Ecto neural progenitor cell (in vitro differentiated cells): ENCODE measurements at regions not wholly inside any gene's neighbourhood (a gene's known extent, or its start where the extent isn't known, plus 50 kb on each side); places are given as distances from the start of the nearest gene placed in this dataset.

Source experiments
- DNase-seq: peaks from one replicate; pipeline ENCODE4 v3.0.0-alpha.2; 2018; ENCODE audit warnings: low spot score

DNA sequence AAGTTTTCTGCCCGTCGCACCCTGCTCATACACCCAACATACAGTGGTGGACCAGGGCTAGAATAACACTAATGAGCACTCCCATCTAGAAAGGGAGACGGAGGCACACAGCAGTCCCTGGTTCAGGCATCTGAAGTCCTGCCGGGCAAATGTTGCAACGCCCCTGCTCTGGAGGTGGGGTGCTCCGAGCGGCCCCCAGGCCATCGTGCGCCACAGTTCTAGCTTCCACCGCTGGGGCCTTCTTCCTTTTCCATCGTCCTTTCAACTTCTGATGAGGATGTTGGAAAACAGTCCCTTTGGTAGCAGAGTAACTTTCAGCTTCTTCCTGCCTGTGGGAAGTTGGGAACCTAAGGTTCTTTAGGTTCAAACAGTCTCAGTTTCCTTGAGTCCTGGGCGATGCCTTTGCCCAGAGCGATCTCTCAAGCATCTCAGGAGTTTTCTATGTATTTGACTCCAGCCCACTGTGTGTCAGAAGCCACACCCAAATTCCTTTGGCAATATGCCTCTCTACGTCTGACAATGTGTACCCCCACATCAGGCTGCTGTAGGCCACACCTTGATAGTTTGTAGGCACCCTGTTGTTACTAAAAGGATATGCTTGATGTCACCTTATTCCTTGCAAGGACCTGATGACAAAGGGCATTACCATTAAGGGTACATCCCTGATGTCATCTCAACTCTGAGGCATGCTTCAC lies 258.8 kb downstream of the GLI2 start:
- peak; percentile 25 for DNase-seq

DNA sequence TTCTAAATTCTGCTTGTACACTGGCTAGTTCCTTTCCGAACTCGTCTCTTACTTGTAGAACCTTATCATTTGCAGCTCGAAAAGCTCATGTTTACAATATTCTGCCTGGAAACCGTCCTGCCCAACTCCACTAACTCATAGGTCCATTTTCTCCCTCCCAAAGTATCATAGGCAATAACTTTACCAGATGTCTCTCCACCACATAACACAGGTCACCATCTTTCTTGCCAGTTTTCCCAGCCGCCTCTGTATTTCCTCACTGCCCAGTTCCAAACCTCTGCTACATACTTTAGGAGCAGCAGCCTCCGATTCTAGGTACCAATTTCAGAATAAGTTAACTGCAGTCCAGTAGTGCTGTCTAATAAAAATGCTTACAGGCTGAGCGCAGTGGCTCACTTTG lies 259.5 kb downstream of the GLI2 start:
- DNase-seq, result peak; percentile 19

DNA sequence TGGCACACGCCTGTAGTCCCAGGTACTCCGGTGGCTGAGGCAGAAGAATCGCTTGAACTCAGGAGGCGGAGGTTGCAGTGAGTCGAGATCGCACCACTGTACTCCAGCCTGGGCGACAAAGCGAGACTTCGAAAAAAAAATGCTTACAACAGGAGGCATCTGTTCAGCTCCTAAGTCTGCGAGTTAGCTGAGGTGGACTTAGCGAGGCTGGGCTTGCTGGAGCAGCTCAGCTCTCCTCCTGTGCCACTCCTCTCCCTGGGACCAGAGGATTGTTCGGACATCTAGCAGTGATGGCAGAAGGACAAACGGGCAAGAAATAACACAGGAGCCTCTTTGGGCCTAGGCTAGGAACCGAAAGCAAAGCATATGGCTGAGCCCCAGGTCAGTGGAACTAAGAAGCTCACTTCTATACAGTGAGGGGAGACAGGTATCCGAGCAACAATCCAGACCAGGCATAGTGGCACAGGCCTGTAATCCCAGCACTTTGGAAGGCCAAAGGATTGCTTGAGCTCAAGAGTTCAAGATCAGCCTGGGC lies 260.1 kb downstream of the GLI2 start:
- peak; percentile 31 for DNase-seq

DNA sequence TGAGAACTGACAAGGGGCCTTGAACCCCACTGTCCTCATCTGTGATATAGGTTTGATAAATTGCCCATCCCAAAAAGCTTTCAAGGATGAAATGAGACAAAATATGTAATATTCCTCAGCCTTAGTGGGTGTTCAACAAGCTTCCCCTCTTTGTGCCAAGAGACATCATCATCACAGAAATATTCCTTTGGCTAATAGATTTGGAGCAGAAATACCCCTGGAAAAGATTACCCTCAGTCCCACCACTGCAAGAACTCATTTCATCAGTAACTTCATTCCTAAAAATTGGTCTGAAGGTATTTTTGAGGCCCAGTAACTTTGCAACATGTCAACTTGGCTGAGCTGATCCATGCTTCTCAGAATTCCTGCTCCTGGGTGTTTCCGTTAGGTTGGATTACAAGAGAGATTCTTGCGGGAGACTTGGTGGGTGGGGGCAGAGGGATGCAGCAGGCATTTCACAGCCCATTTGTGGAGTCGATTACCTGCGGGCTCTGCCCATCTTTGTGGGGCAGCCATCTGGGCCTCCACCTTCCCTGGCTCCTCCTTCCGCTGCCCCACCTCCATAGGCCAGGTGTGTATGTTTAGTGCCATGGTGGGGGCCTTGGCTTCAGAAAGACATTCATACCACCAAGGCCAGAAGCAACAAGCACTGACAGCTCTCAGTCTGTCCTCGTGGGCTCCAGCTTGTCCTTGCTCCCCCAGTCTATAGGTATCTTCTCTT lies 263.9 kb downstream of the GLI2 start:
- DNase-seq, result no peak

DNA sequence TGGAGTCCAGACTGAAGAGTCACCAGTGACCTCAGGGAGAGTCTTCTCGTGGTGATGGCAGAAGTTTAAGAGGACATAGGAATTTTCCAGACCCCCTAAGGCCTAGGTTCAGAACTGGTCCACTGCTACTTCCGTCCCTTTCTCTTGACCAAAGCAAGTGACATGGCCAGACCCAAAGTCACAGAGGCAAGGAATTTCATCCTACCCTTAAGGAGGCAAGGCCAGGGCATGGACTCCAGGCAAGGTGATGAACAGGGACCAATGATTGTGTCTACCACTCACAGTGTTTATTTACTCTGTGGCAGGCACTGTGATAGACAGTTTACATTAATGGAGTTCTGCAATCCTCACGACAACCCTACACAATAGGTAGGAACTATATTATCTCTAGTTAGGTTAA lies 265.1 kb downstream of the GLI2 start:
- no peak for DNase-seq

DNA sequence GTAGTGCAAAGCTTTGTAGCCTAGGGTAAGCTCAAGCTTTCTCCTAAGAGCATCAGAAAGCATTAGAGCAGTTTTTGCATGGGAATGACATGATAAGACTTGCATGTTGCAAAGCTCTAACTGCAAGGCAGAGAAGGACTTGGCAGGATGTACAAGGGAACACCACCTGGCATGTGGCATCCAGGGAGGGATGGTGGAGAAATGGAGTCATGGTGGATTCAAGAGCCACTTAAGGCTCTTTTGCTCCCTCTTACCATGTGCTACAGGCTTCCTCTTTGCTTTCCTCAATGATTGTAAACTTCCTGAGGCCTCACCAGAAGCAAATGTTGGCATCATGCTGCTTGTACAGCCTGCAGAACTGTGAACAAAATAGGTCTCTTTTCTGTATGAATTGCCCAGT lies 266.0 kb downstream of the GLI2 start:
- no peak for DNase-seq

DNA sequence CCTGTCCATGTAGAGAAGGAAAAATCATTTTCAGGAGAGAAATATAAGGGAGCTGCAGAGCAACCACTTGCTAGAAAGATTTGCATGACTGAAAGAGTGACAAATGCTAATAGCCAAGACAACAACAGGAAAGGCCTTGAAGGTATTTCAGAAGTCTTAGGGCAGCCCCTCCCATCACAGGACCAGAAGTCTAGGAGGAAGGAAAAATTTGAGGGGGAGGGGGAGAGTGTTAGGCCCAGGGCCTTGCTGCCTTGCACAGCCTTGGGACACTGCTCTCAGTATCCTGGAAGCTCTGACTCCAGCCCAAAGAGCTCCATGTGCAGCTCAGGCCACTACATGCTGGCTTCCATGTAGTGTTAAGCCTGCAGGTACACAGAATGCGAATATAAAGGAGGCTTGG lies 266.9 kb downstream of the GLI2 start:
- no peak for DNase-seq

DNA sequence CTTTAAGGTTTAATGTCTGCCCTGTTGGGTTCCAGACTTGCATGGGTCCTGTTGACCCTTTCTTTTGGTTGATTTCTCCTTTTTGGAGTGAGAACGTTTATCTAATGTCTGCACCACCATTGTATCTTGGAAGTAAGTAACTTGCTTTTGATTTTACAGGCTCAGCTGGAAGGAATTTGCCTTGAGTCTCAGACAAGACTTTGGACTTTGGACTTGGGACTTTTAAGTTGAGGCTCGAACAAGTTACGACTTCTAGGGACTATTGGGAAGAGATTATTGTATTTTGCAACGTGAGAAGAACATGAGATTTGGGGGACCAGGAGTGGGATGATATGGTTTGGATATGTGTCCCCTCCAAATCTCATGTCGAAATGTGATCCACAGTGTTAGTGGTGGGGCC lies 267.7 kb downstream of the GLI2 start:
- DNase-seq, result no peak

DNA sequence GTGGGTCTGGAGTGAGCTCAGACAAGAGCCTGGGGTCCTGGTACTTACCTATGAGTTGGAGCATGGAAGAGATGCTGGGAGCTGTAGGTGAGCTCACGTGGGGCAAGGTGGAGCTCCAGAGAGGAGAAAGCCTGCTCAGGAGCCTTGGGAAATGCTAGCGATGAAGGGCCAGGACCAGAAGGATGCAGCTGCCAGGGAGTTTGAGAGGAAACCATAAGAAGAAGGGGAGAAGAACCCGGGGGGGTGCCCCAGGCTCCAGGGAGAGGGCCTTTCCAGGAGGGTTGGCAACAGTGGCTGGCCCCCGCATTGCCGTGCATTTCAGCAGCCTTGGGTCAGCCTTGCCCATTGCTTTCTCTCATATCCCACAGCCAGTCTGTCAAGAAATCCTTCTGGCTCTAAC lies 268.7 kb downstream of the GLI2 start:
- no peak for DNase-seq

DNA sequence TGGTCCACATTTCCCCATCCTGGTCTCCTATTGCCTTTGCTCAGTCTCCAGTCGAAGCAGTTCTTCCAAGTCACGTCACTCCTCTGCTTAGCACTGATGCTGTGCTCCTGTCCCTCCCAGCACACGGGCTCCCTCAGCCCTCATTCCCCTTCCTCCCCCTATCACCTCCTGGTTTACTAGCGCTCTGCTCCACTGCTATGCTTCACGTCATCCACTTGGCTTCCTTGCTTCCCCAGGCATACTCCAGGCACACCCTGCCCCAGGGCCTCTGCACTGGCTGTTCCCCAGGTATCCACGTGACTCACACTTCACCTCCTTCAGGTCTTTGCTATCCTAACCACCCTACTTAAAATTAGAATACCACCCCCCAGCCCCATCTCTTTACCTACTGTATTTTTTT lies 269.3 kb downstream of the GLI2 start:
- DNase-seq, result peak; percentile 34

DNA sequence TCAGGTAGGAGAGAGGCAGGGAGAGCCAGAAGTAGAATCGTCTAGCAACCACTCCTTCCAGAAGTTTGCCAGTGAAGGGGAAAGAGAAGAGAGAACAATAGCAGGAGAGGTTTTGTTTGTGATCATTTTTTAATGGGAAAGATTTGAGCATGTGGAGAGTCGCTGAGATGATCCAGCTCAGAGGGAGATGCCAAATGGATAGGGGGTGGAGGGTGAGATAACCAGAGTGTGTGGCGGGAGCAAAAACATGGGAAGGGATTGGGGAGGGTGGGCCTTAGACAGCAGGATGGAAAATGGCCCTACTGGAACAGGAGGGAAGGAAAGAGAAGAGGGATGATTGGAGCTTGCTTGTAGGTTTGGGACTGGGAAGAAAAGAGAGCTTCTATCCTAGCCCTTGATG lies 269.8 kb downstream of the GLI2 start:
- DNase-seq, result no peak

DNA sequence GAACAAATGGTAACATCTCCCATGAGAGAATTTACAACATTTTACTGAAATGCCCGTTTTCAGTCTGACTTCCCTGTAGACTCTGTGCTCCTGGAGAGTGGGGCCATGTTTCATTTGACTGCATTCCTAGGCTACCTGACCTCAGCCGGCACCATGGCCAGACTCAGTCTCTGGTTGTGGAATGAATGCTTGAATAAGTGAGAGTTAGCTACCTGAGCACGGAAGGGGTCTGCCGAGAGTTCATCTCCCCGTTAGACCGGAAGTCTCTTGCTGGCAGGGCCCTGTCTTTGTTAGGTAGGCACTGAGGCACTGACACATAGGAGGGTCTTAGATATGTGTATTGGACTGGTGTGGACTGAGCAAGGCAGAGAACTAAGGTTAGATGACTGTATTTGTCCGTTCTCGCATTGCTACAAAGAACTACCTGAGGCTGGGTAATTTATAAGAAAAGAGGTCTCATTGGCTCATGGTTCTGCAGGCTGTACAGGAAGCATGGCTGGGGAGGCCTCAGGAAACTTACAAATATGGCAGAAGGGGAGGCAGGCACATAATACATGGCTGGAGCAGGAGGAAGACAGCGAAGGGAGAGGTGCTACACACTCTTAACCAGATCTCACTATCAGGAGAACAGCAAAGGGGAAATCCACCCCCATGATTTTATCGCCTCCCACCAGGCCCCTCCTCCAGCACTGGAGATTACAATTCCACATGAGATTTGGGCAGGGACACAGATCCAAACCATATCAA lies 271.2 kb downstream of the GLI2 start:
- no peak for DNase-seq

DNA sequence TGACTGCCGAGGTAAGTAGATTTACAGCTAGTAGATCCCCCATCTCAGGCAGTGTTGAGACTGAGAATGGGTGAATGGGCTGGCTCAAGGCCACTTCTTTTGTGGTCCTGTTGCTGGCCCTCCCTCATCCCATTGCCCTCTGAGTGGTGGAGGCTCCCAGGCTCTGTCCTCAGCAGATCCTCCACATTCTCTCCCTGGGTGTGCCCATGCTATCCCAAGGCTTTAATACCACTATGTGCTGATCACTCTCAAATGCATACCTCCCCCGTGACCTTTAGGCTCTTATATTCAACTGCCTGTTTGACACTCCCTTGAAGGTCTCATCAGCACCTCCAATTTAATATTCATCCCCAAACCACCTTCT lies 271.8 kb downstream of the GLI2 start:
- DNase-seq, result no peak

DNA sequence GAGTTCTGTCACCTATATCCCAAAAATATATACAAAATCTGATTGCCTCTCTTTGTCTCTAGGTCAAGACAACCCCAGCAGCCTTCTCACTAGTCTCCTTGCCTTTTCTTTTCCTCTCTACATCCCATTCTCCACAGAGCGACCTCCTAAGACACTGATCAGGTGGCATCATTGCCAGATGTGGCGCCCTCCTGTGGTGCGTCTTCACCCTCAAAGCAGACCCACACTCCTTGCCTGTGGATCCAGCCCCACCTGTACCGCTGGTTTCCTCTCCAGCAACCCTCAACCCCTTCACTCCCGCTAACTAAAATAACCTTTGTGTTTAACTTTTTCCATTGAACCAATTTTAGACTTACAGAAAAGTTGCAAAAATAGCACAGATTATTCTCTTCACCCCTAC lies 273.3 kb downstream of the GLI2 start:
- DNase-seq, result peak; percentile 48

DNA sequence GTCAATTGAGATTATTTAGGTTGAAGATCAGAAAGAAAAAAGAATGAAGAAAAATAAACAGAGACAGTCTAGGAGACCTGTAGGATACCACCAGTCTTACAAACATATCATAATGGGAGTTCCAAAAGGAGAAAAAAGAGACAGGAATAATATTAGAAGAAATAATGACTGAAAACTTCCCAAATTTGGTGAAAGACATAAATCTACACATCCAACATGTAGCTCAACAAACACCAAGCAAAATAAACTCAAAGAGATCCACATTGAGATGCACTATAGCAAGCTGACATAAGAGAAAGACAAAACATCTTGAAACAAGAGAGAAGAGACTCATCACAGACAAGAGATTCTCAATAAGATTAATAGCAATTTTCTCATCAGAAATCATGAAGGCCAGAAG lies 274.0 kb downstream of the TFCP2L1 start:
- DNase-seq, result no peak

DNA sequence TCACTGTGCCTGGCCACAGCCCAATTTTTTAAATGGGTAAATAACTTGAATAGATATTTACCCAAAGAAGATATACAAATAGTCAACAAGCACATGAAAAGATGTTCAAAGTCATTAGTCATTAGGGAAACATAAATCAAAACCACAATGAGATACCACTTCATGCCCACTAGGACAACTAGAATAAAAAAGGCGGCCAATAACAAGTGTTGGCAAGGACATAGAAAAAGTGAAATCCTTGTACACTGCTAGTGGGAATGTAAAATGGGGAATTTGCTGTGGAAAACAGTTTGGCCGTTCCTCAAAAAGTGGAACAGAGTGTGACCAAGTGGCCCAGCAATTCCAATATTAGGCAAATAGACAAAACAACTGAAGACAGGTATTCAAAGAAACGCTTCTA lies 270.1 kb downstream of the TFCP2L1 start:
- DNase-seq, result no peak

DNA sequence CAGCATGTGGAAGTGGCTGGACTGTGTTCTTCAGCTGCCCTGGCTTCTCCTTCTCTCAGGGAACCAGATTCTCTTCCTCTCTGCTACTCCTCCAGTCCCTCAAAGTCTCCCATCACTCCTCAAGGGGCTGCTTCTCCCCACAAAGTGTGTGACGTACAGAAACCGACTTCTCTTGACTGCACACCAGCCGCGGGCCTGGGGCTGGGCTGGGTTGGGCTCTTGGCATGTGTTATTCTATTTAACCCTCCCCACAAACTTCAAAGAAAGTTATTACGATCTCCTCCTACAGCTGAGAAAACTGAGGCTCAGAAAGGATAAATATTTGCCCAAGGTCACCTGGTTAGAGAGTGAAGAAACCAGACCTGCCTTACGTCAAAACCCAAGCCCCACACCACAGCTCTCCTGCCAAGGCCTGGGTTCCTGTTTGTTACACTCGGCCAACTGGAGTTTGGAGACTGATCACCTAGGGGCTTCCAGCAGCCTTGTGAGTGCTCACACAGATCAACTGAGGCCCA lies 269.0 kb downstream of the TFCP2L1 start:
- no peak for DNase-seq

DNA sequence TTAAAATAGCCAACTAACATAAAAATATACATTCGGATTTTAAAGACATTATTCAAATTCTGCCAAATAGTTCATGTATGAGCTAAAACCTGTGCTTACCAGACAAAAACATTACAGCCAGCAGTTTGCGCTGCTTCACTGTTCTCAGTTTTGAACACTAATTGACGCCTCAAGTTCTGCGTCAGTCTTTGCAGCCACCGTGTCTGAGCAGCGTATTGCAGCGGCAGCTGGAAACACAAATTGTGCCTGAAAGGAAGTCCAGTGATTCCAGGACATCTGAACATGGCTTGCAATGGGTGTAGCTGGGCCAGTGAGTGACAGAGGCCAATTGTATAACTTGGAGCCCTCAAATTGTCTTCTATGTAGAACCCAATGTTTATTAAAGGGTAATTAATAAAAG lies 267.6 kb downstream of the TFCP2L1 start:
- DNase-seq, result no peak

DNA sequence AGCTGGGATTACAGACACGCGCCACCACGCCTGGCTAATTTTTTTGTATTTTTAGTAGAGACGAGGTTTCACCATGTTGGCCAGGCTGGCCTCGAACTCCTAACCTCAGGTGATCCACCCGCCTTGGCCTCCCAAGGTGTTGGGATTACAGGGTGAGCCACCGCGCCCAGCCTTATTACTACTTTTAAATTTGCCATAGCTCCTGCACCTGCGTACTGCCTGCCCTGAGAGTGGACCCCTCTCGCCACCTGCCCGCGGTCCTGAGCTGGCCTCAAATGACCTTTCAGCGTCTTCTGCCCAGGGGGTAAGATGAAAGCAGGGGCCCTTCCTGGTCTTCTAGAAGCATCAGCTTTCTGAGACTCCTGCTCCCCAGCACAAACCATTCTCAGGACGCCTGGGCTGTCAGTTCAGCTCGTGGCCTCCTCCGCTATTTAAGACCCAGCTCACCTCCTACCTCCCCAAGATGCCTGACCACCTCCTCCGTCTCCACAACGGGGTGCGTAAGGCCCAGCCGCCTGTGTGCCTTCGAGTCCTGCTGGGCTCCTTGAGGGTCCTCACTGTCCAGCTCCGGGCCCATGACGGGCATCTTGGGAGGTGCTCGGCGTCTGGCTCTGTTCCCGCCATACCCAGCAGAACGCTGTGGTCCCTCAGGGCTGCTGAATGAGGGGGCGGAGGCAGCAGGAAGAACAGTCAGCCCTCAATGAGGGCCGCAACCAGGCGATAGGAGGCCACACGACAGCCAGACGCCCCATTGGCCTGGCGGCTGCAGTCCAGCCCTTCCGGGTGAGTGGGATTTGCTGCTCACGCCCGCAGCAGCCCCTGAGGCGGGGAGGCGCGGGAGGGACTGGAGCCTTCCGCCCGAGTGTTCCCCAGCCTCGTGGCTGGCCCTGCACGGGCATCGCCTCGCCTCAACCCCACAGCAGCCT lies 266.6 kb downstream of the TFCP2L1 start:
- DNase-seq, result peak; percentile 87

DNA sequence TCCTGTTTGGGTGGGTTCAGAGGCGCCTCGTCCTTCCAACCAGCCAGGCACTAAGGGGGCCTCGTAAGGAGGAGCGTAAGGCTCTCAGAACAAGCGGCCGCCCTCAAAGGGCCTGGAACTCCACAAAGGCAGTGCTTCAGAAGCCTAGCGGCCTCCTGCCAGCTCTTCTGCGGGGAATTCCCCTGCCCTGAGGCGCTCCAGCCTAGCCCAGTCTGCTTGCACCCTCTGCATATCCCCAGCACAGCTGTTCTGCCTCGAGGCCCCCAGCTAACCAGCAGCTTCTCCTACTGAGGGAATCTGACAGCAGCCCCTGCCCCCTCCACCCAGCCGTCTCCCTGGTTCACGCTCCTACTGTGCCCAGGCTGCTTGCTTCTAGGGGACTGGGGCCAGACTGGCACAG lies 265.9 kb downstream of the TFCP2L1 start:
- peak; percentile 79 for DNase-seq

DNA sequence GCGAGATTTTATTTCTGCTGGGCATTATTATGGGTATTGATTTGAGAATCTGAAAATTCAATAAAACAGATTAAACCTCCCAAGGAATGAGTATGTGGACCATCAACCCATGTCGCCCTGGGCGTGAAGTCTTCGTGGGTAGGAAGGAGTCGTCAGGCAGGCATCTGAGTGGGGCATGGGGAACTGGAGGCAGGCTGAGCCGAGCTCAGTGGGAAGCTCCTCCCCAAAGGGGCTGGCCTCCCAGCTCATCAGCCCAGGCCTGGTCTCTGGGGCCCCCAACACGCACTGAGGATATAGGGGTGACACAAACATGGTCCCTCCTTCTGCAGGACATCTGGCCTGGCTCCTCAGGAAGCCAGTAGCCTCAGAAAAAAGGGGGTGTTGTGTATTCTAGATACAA lies 265.2 kb downstream of the TFCP2L1 start:
- DNase-seq, result no peak

DNA sequence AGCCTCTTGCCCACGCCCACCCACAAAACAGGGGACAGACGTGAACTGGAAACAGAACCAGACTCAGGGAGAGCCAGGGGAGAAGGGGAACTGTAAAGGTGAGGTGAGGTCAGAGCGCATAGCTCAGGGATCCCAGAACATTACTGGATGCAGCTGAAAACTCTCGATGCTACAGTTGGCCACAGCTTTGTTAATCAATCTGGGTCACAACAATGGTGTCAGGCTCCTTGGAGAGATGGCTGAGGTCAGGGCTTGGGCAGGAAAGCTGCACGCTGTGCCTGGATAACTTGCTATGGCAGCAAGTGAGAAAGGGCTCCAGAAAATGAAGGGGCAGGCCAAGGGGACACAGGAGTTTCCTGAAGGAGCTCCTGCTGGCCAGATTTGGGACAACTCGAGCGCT lies 263.3 kb downstream of the TFCP2L1 start:
- no peak for DNase-seq
